ENCODE measurements at regions not wholly inside any gene's neighbourhood (a gene's known extent, or its start where the extent isn't known, plus 50 kb on each side); places are given as distances from the start of the nearest gene placed in this dataset.

DNA sequence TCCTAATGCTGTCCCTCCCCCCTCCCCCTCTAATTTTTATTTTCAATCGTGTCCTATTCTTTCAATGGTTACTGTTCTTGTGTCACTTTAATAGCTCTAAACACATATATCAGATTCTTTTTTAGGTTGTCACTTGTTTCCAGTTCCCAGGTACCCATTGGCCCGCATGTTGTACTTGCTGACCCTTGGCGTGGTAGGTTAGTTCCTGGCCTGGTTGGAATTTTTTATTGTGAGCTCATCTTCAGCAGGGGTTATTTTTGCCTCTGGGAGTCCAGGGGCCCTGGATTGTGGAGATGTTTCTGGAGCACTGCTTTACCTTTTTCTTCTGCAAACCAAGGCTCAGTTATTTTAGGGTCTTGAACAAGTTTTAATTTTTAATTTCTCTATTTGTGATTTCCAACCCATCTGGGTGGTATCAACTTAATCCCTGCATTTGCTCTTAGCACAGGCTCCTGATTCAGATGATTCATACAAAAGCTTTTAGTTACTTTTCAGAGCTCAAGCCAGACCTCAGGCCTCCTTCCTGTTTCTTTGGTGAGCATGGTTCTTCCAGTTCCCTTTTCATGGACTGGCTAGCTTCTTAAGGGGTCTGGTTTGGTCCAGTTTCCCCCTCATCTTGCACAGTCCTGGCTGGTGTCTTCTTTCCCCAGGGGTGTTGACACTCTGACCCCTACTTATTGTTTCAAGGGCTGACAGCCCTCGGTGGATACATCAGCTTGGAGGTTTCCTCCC is 220.5 kb downstream of the TM9SF2 start:
- in situ Hi-C loops (cut with MboI; ENCODE audit: low sequenced_read_pairs), result no loop called here

DNA sequence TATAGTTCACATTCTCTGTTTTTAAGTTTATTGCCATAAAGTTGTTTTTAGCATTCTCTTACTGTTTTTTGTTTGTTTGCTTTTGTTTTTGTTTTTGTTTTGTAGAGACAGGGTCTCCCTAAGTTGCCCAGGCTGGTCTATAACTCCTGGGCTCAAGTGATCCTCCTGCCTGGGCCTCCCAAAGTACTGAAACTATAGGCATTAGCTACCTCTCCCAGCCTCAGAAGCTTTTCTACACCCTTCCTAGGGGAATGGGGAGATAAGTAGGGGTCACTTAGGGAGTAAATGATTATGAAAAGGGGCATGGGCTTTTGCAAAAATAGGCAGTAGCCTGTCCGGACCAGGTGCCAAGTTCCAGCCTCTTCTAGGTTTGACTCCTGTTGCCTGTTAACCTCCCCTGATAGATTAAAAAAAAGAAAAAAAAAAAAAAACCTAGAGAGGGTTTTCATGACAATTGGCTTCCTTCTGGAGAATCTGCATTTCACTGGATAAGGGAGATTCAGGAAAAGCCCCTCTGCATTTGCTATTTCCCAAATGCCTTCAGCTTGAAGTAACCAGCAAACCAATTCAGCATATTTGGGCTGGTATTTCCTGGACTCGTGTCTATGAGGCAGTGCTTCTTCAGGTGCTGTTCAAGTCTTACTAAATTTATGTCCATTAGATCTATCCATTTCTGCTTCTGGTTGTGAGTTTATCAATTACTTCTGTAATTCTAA is 216.8 kb downstream of the TM9SF2 start:
- in situ Hi-C loops (cut with MboI; ENCODE audit: low sequenced_read_pairs), result no loop called here

DNA sequence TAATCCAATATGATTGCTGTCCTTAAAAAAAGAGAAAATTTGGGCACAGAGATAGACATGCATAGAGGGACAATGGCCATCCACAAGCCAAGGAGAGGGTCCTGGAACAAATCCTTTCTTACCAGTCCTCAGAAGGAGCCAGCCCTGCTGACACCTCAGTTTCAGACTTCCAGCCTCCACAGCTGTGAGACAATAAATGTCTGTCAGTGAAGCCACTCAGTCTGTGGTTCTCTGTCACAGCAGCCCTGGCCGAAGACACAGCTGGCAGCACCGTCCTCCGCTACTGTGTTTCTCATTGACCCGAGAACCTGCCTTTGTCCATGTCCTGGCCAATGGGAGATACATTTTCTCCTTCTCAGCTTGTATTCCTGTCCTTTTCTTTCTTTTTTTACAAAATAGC is 207.9 kb downstream of the TM9SF2 start:
- in situ Hi-C loops (cut with MboI; ENCODE audit: low sequenced_read_pairs), result no loop called here

DNA sequence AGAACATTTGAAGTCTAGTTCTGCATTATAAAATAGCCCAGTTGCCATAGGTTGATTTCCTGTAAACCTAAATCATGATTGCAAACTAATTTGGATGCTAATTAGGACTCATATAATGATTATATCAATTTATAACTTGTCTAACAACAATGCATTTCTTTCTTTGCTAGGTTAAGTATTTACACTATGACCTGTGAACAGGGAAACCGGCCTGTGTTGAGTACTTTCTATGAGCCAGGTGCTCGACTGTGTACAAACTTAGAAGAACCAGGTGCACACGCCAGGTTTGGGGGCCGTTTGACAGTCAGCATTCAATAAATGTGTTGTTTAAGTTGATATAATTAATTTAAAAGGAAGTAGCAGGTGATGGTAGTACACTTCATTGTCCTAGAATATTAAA is 203.1 kb downstream of the TM9SF2 start:
- in situ Hi-C loops (cut with MboI; ENCODE audit: low sequenced_read_pairs), result no loop called here

DNA sequence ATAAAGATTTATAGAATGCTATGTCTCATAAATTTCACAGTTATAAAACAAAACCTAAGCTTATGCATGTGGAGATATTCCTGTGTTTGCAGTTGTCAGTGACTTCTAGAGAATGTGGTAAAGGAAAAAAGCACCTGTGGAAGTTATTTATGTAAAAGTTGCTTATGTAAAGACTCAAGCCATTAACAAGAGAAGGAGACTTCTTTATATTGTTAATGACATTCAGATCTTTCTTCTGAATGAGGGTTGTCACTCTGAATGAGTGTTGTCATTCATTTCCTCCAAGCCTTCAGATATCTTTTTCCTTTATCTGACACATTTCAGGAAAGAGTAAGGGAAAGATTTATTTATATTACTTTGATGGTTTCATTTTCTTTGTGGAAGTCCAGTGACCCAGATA is 202.6 kb downstream of the TM9SF2 start:
- in situ Hi-C loops (cut with MboI; ENCODE audit: low sequenced_read_pairs), result no loop called here

DNA sequence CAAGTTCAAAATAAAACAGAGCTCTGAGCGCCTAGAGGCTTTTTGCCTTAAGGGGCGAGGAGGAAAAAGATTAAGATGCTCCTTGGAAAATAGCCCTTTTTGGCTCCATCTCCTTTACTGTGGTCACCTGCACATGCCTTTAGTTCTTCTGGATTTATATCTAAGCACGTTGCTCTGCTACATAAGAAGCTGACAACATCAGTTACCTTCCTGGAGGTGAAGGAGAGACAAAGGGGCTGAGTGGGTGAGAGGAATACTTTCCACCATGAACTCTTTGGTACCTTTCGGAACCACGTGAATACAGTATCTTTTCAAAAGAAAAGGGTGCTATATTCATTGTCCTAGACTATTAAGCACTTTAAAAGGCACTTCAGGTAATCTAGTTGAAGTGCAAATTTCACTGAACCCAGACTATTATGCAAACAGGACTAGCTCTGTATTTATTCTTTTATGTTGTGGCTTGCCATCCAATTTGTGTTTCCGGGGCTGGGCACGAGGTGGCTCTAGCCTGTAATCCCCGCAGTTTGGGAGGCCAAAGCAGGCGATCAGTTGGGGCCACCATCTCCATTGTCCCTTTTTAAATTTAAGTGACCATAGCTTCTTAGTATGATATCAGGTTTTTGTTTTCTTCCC is 201.5 kb downstream of the TM9SF2 start:
- in situ Hi-C loops (cut with MboI; ENCODE audit: low sequenced_read_pairs), result no loop called here

DNA sequence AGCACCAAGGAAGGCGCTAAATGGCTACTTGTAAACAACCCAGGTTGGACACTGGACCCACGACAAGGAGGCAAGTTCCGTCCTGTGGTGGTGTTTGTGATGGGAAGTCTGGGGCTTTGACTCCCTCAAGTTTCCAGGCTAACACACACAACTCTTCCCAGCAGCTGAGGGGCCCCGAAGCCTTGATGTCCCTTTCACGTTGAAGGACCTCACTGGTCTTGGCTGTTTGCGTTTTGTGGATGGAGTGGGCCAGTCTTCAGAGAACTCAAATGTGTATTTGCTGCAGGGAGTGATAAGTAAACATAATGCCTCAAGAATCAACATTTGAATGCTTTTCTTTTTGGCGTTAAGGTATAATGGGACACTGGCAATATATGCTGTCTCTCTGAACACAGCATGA is 199.2 kb downstream of the TM9SF2 start:
- in situ Hi-C loops (cut with MboI; ENCODE audit: low sequenced_read_pairs), result no loop called here

DNA sequence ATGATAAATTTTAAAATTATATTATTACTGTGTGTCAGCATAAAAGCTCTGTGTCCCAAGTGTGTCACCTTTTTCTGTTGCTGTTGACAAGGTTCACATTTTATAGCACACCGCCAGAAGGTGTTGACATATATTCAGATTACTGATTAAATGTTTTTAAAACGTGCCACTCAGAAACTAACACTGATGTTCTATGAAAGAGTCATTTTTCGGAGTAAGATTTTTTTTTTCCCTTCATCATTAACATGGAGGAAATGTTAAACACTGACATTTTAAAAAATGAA is 197.5 kb downstream of the TM9SF2 start:
- in situ Hi-C loops (cut with MboI; ENCODE audit: low sequenced_read_pairs), result no loop called here

DNA sequence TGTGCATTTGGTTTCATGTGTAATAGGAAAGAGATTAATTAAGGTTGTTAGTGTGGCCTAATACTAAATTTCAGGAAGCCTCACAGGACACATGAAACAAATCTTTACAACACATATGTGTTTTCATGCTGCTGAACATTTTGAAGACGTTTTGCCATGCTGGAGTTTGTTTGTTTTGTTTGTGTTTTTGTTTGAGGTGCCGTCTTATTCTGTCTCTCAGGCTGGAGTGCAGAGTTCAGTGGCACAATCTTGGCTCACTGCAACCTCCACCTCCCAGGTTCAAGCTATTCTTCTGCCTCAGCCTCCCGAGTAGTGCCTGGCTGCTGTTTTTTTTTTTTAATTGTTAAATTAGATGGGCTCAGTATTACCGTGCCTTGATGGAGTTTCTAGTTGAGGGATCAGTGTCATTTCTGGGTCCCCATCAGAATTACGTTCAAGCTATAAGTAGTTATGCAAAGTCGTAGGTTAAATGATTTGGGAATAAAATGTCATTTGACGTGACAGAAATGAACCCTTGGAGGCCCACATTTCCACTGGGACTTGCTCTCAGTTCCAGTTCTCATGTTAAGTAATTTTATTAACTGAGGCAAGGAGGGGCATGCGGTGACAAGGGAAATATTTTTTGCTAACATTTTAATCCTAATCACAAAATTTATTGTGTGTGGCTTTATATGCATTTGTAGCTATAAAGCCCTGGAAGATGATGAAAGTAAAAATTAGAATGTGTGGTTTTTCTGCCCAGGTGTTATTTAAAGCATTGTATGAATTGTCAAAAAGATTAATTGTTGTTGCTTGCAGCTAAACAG is 196.9 kb downstream of the TM9SF2 start:
- in situ Hi-C loops (cut with MboI; ENCODE audit: low sequenced_read_pairs), result no loop called here

DNA sequence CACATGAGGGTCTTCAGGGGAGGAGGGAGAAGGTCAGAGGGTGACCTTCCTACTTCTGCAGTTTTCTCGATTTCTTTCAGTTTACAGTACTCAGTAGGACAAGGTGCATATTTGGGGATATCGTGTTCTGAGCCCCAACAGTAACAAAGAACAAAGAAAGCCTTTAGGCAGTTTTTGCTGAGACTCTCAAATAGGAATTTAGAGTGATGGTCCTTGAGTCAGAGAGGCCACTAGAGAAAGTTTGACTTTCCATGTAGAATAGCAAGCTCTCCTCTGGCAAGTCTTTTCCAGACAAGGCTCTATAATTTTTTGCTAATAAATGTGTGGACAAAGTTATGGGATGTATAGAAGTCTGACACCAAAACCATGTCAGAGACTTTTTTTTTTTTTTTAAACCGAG is 194.6 kb downstream of the TM9SF2 start:
- in situ Hi-C loops (cut with MboI; ENCODE audit: low sequenced_read_pairs), result no loop called here

- in situ Hi-C loops (cut with MboI; ENCODE audit: low sequenced_read_pairs), result no loop called here
These were observed 192.8 kb downstream of the TM9SF2 start for GRCh38 chr13:99693852-99694611.

GRCh38 chr13:99693351-99693750 is 192.1 kb downstream of the TM9SF2 start:
- in situ Hi-C loops (cut with MboI; ENCODE audit: low sequenced_read_pairs), result no loop called here

DNA sequence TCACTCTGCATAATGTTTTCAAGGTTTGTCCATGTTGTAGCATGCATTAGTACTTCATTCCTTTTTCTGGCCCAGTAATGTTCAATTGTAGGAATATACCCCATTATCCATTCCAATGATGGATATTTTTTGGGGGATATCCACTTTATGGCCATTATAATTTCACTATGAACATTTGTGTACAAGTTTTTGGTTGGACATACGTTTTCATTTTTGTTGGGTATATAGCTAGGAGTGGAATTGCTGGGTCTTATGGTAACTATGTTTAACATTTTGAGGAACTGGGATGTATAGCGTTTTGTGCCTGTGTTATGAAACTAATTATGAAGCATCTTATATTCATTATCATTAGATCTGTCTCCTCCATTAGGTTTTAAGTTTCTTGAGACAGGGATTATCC is 191.6 kb downstream of the TM9SF2 start:
- in situ Hi-C loops (cut with MboI; ENCODE audit: low sequenced_read_pairs), result no loop called here

DNA sequence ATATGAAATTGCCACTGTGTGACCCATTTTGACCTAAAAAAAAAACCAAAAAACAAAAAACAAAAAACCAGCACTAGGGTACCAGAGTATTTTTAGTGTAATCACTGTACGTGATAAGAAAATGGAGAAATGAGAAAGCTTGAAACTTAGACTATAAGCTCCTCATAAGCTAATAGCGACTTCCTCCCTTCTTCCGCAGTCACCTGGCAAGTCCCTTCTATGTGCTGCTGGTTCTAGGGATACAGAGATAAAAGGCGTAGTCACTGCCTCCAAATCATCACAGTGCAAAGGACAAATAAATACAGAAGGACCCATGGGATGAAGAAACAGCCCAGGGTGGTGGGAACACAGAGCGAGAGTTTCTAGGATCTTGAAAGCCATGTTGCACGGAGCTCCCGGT is 190.3 kb downstream of the TM9SF2 start:
- in situ Hi-C loops (cut with MboI; ENCODE audit: low sequenced_read_pairs), result no loop called here

DNA sequence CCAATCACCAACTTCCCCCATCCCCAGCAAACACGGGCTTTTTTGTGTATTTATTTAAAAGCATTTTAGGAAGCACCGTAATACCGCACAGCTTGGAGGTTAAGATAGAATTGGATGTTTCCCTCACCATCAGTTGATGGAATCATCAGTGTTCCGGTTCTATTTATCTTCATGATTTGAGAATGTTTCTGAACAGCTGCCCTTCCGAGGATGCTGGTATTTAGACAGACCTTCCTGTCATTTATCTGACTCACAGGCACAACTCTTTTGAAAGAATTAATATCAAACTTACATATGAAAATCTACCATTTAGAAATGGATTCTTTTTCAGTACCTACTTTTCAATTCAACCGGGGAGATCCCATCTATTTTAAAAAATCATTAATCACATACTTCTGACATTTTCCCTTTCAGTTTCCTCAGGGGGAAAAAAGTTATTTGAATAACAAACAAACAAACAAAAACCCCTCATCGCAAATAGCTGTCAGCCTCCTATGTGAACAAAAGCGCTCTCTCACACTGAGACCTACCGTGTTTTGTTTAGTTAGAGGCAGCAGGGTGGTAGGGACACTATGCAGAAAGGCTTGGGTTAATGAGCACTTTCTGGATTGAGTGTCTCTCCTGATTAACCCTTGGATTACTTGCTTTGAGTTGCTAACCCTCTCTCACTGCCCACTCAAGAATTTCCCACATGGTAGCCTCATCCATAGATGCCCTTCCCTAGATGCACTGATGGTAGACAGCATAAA is 189.3 kb downstream of the TM9SF2 start:
- in situ Hi-C loops (cut with MboI; ENCODE audit: low sequenced_read_pairs), result no loop called here

DNA sequence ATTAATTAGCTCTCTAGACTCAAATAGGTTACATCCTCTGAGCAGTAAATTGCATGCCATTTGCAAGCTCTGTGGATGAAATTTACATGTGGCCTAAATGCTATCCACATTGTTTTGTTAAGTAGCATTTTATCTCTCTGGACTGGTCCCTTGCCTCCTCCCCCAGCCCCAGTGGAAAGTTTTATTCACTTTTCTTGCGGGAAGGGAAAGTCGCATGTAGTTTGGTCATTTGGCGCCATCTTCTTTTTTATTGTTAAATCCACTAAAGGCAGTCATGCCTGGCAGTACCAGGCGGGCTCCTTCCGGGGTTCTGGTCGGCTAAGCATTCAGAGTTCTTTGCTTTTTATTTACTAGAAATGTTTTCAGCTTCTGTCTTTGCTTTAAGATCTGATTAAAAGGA is 188.7 kb downstream of the TM9SF2 start:
- in situ Hi-C loops (cut with MboI; ENCODE audit: low sequenced_read_pairs), result no loop called here

DNA sequence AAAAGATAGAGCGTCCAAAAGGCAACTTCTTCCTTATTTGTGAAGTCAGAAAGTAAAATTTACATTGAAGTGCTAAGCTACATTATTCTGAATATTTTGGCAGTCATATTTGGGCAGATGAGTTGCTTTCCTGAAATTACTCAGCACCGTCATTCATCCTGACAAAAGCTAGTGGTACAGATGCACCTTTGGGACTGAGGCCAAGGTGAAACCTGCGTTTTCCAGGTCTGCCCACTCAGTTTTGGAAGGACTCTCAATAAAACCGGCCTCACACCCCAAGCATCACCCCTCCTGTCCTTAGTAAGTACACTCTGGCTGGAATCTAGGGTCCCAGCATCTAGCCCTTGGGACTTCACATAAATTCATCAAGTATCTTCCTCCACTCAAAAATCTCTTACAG is 187.5 kb downstream of the TM9SF2 start:
- in situ Hi-C loops (cut with MboI; ENCODE audit: low sequenced_read_pairs), result no loop called here

DNA sequence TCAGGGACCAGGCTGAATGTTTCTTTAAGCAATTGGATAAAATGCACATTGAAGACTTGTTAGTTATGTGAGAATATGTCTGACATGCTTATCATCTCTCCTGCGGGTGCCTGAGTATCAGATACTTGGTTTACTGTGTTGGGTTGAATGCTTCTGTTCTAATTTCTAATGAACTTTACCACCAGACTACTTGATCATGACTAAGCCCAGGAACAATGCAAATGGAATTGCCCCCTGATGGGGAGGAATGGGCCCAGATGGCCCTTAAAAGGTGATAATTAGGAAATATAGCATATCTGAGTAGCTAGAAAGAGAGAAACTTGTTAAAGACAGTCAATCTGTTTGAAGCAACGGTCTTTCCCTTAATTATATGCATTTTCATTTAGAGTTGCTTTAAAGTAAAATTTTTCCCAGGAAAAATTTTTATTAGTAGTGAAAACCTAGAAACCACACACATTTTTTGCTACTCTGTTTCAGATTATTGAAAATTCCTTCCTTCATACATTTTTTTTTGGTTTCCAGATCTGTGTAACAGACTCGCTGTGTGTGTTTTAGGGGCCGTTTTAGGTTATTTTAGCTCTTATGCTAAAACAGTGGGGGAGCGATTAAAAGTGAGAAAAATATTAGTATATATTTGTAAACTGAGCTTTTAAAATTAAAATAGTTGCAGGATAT is 186.6 kb downstream of the TM9SF2 start:
- in situ Hi-C loops (cut with MboI; ENCODE audit: low sequenced_read_pairs), result no loop called here

DNA sequence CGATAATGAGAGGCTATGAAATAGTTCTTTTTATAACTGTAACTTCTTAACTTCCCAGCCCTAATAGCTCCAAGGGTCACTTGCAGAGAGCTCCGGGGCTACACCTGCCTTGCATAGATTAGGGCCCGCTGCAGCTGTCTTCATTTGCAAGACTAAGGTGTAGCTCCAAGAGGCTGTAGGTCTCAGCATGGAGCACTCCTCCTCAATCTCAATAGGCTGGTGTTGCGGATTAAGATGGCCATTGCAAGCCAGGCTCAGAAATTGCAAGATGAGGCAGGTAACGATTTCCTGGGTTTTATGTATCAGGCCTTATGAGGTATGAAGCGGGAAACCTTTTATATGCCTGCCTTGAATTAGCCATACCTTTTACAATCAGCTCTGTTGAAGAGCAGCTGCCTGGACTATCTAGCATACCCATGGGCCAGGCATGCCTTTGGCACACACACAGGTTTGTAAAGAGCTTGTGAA is 185.7 kb downstream of the TM9SF2 start:
- in situ Hi-C loops (cut with MboI; ENCODE audit: low sequenced_read_pairs), result no loop called here

Measured in HL-60/S4 treated with retinoic acid at 250 ng/mL for 4 days and 3 days (cell line).